Left lobe of liver (tissue), 2 donors: ENCODE measurements at regions not wholly inside any gene's neighbourhood (a gene's known extent, or its start where the extent isn't known, plus 50 kb on each side); places are given as distances from the start of the nearest gene placed in this dataset.
"Not testable (repeated sequence)": the region's sequence is repeated elsewhere in the genome, so short reads cannot be mapped to it uniquely, and the experiment has no call there.

ENCODE experiments used
- ATAC-seq: fragments of 200-7000 bp; cut with Tn5 transposase; one replicate; pipeline ENCODE4 v1.9.1; 2020; ENCODE audit warnings: mild to moderate bottlenecking, moderate library complexity
- DNase-seq: peaks from one replicate; pipeline ENCODE4 v3.0.0-alpha.2; 2020; ENCODE audit warnings: low spot score
- donor health status: DM: no; HTN: no; CAD: no; lungs with moderate emphysema.
- donor health status: DM: no; HTN: yes; CAD: no.

DNA sequence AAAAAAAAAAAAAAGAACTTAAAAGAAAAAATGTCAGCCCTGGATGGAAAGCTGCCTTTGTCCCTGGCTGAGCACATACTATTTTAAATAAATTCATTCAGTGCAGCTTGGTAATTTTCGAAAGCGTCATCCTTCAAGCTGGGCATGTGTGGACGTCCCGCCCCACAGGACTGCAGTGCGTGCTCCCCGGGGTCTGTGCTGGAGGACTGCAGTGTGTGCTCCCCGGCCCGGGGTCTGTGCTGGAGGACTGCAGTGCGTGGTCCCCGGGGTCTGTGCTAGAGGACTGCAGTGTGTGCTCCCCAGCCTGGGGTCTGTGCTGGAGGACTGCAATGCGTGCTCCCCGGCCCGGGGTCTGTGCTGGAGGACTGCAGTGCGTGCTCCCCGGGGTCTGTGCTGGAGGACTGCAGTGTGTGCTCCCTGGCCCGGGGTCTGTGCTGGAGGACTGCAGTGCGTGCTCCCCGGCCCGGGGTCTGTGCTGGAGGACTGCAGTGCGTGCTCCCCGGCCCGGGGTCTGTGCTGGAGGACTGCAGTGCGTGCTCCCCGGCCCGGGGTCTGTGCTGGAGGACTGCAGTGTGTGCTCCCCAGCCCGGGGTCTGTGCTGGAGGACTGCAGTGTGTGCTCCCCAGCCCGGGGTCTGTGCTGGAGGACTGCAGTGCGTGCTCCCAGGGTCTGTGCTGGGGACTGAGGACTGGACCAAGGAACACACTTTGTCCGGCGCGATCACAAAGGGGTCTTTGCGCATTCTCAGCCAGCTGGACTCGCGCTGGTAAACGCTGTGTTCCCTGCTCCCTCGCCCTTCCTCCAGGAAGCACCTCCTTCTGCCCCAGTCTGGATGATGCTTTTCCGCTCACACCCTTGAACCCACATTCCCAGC, 86.3 kb downstream of the CPN2 start:
- DNase-seq = peak; percentile 35
- ATAC-seq = not testable (repeated sequence)

GRCh38 chr3:194265505-194265892, 85.6 kb downstream of the CPN2 start:
- DNase-seq (peak; percentile 91), ATAC-seq (peak; percentile 79)

DNA sequence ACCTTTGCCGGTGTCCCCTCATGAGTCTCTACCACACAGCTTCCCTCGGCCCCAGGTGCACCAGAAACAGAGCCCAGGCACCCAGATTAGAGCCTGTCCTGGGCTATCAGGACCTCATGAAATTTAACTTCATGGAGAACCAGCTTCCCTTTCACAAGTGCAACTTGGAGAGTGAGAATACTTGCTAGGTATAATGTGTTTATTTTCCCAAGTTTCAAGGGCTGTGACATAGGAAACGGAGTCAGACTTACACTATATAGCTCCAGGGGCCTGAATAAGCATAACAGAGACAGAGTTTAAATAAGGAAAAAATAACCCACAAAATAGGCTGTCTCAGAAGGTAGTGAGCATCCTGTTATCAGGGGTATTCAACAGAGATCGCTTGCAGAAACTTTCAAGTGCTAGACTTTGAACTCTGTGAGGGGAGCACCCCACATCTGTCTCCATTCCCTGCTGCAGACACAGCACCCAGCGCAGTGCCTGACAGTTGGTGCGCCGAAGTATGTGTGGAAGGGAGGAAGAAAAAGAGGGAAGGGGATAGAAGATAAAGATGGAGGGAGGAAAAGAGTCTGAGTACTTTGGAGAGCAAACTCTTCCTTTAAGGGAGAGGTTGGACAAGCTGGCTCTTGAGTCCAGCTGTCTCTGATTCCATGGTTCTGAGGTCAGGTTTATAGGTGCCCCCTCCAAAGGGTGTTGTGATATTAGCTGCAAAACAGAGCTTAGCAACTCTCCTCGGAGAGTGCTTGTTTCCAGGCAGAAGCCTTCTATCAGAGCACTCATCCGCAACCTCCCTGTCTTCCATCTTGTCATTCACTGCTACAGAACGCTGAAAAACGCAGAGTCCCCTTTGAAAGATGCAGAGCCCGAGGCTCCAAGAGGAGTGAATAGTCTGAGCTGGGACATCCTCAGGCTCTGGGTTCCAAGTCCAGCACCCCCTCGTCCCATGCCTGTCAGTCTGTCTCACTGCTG, 84.8 kb downstream of the CPN2 start:
- no peak for ATAC-seq
- DNase-seq = peak; percentile 28

- ATAC-seq = no peak
- peak; percentile 42 for DNase-seq
Measured at GRCh38 chr3:194267744-194268653, 83.1 kb downstream of the CPN2 start.

- DNase-seq (peak; percentile 35), ATAC-seq (no peak)
Measured at GRCh38 chr3:194268654-194269512, 82.2 kb downstream of the CPN2 start.

DNA sequence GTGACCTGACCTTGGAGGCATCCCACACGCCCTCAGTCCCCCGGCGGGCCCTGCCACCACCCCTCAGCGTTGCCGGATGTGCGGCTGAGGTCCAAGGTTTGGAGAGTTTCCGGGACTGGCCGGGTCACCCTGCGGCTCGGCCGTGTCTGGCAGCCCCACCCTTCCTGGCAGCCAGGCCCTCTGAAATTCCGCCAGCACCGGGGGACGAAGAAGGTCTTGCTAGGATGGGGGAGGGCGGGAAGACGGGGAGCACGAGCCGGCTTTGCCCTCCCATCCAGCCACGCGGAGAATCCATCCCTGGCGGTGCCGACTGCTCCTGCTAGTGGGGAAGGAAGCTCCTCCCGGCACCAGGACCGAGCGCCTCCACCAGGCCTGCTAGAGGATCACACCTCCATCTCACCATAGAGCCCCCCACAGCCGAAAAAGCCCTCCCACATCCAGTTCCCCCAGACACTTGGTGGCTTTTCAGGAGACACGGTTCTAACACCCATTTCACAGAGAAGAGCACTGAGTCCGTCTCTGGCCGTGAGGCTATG, 81.5 kb downstream of the CPN2 start:
- ATAC-seq (peak; percentile 6), DNase-seq (peak; percentile 83)

DNA sequence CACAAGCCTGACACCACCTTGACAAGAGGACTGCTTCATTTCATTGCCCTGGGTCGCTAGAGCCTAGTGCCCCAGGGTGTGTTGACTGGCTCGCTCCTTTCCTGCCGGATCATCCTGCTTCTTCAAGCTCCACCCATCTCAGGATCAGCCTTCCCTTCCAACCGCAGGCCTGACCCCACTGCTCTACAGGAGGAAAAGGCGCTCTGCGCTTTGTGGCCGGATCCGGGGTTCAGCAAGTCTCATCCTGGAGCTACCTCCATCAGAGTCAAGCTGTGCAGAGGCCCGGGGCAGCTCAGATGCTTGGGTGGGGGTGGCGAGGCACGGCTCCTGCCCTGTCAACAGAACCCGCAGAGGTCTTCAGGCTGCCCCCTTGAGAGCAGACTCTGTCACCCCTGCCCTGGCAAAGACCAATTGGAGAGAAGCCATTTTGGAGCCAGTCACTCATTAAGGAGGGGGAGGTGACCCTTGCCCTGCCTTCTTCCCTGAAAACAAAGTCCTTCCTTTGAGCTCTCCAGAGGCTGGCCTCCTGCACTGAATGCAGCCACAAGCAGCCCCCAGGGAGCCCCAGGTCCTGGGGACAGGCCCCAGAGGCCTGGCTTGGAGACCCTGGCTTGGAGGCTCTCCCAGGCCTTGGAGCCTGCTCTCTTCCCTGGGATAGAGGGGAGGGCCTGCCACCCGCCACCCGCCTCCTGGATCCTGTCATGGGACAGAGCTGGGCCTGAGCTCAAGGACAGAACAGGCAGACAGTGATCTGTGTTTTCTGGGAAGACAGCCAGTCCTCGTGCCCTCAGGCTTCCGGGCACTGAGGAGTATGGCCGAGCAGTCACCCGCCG, 80.3 kb downstream of the CPN2 start:
- DNase-seq = peak; percentile 96

DNA sequence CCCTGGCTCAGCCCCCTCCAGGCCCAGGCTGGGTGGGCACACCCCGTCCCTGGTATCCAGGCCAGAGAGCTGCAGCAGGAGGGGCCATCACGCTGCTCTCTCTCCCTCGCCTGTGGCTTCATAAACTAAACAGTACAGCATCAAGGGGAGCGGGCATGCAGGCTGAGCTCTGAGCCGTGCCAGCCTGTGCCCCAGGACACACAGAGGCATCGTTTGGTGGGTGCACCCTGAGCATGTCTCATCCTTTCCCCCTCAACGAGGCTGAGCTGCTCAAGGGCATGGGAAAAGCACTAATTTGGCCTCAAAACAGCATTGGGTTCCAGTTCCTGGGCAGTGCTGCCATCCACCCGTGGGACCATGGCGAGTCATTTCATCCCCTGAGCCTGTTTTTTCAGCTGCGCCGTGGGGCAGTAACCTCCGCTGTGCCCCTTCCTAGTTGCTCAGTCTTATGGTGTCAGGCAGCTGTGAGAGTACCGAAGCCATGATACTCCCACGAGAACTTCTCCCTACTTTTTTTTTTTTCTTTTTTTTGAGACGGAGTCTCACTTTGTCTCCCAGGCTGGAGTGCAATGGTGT, 79.6 kb downstream of the CPN2 start:
- ATAC-seq (no peak), DNase-seq (no peak)

More for the DNA sequence above, 80.3 kb downstream of the CPN2 start:
- ATAC-seq = peak; percentile 77

DNA sequence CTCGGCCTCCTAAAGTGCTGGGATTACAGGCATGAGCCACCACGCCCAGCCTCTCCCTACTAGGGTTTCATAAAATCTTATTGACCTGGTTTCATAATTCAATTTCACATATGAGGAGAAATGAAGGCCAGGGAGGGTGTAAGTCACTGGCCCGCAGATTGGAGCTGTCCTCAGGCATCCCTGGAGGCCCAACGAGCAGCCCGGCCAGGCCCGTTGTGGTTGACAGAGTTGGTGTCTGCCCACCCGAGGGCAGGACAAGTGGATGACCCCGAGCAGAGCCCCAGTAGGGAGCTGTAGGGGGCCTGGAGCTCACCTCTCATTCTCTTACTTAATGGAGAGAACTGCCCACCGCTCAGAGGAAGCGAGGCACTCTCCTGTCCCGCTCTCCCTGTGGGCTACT, 78.9 kb downstream of the CPN2 start:
- DNase-seq (peak; percentile 44), ATAC-seq (no peak)

GRCh38 chr3:194272861-194273742, 78.0 kb downstream of the CPN2 start:
- DNase-seq = peak; percentile 42

DNA sequence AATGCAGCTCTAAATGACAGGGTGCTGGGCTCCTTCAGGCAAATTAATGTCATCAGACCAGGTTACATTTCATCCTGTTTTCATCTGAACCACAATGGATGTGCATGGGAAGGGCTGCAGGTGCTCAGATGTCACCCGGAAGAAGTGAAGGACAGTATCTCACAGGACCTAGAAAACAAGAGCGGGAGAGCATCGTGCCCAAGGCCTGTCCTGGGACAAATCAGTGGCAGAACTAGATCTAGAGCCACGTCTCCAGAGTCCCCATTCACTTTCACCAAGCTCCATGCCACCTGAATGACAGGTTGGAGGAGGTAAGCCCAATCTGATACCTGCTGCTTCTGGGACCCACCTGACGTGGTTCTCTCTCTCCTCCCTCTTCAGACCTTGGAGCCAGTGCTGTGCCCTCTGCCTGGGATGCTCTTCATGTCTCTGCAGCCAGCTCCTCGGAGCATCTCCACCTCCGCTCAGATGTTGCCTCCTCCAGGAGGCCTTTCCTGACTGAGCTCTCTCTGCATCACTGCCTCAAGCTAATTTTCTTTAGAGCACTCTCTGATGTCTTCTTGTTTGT, 77.3 kb downstream of the CPN2 start:
- peak; percentile 30 for DNase-seq
- no peak for ATAC-seq

More at GRCh38 chr3:194272861-194273742, 78.0 kb downstream of the CPN2 start:
- ATAC-seq = no peak

GRCh38 chr3:194274424-194275085, 76.6 kb downstream of the CPN2 start:
- no peak for ATAC-seq
- DNase-seq = peak; percentile 3

- ATAC-seq (no peak), DNase-seq (peak; percentile 43)
Measured at GRCh38 chr3:194275291-194275690, 75.8 kb downstream of the CPN2 start.

- peak; percentile 26 for DNase-seq
Measured at GRCh38 chr3:194275721-194276120, 75.4 kb downstream of the CPN2 start.

GRCh38 chr3:194276768-194277103, 74.4 kb downstream of the CPN2 start:
- peak; percentile 62 for ATAC-seq
- DNase-seq = no peak

More at GRCh38 chr3:194275721-194276120, 75.4 kb downstream of the CPN2 start:
- ATAC-seq = no peak
